Hepatocyte (in vitro differentiated cells): ENCODE measurements at regions not wholly inside any gene's neighbourhood (a gene's known extent, or its start where the extent isn't known, plus 50 kb on each side); places are given as distances from the start of the nearest gene placed in this dataset.

Source experiments
- DNase-seq: peaks from one replicate; pipeline ENCODE4 v3.0.0-alpha.2; 2016; ENCODE audit warnings: low spot score
- H2AFZ ChIP-seq: fragments of 200-600 bp; sonication (generic); 2 replicates; pipeline ENCODE4 v1.6.0; 2016; ENCODE audit warnings: antibody characterized with exemption, mild to moderate bottlenecking
- H3K27ac ChIP-seq: fragments of 200-600 bp; sonication (generic); 2 replicates; pipeline ENCODE4 v1.5.1; 2016; ENCODE audit warnings: mild to moderate bottlenecking
- H3K27me3 ChIP-seq: fragments of 200-600 bp; sonication (generic); 2 replicates; pipeline ENCODE4 v1.6.1; 2016
- H3K36me3 ChIP-seq: fragments of 200-600 bp; sonication (generic); replicated peaks from 2 replicates; pipeline ENCODE4 v1.5.1; 2016; ENCODE audit warnings: low read depth; ENCODE audit not compliant: insufficient read depth
- H3K4me1 ChIP-seq: fragments of 200-600 bp; sonication (generic); 2 replicates; pipeline ENCODE4 v1.5.1; 2016; ENCODE audit warnings: mild to moderate bottlenecking, moderate library complexity; ENCODE audit not compliant: insufficient read depth
- H3K4me2 ChIP-seq: fragments of 200-600 bp; sonication (generic); 2 replicates; pipeline ENCODE4 v1.6.0; 2016
- H3K4me3 ChIP-seq: fragments of 200-600 bp; sonication (generic); 2 replicates; pipeline ENCODE4 v1.5.1; 2016; ENCODE audit warnings: mild to moderate bottlenecking
- H3K79me2 ChIP-seq: fragments of 200-600 bp; sonication (generic); 2 replicates; pipeline ENCODE4 v1.6.0; 2017; ENCODE audit warnings: mild to moderate bottlenecking
- H3K9me2 ChIP-seq: fragments of 200-600 bp; sonication (generic); replicated peaks from 2 replicates; pipeline ENCODE4 v1.6.0; 2017; ENCODE audit warnings: mild to moderate bottlenecking; ENCODE audit not compliant: insufficient read depth
- H3K9me3 ChIP-seq: fragments of 200-600 bp; sonication (generic); 2 replicates; pipeline ENCODE4 v1.5.1; 2016; ENCODE audit warnings: low read depth, mild to moderate bottlenecking
- H4K20me1 ChIP-seq: fragments of 200-600 bp; sonication (generic); 2 replicates; pipeline ENCODE4 v1.6.0; 2016; ENCODE audit warnings: mild to moderate bottlenecking; ENCODE audit not compliant: insufficient read depth, poor library complexity, severe bottlenecking
- EZH2 ChIP-seq: fragments of 200-600 bp; sonication (generic); IDR thresholded peaks from 2 replicates; pipeline ENCODE4 v1.6.1; 2016; ENCODE audit warnings: antibody characterized with exemption, mild to moderate bottlenecking, borderline replicate concordance
- EZH2phosphoT487 ChIP-seq: fragments of 200-600 bp; sonication (generic); IDR thresholded peaks from one replicate; pipeline ENCODE4 v1.6.1; 2018; ENCODE audit warnings: antibody characterized with exemption, mild to moderate bottlenecking, low read depth, moderate library complexity; ENCODE audit not compliant: unreplicated experiment, severe bottlenecking
- WGBS: methylation state at CpG from one replicate; pipeline ENCODE4 v1.1.6; 2016; ENCODE audit warnings: low lambda C conversion rate; ENCODE audit errors: missing lambda C conversion rate; 5-methylcytosine and 5-hydroxymethylcytosine counted together
- TF ChIP-seq, protein P1 (sequence below): fragments of 200-600 bp; sonication (generic); IDR thresholded peaks from 2 replicates; pipeline ENCODE4 v1.5.1; 2016; ENCODE audit warnings: antibody characterized with exemption, mild to moderate bottlenecking; ENCODE audit not compliant: poor library complexity

DNA sequence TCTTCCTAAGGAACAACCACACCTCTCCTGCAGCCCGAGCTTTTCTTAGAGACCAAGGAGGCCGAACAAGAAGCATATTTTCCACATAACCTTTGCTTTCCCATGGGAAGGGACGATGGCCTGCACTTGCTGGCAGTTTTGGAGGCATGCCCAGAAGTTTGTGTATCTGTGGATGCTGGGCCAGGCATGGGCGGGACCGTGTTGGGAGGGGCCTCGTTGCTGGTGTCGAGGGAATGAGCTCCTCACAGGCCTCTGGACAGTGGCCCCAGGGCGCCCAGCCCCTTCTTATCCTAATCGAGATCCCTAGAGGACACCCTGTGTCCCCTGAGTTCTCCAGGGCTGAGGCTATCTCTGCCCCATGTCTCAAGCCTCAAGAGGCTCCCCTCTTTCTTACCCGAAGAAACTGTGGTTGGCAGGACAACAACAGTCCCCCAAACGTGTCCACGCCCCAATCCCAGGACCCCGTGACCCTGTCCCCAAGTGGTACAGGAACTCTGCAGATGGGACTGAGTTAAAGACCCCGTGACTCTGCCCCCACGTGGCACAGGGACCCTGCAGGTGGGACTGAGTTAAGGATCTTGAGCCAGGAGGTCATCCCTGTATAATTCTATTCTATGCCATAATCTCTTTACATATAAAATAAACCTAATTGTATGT, 99.5 kb upstream of the BHLHE23 start:
- no peaks in the 10 kb centered on the region for H4K20me1 ChIP-seq
- no peaks in the 10 kb centered on the region for H3K4me1 ChIP-seq
- no peaks in the 10 kb centered on the region for H3K79me2 ChIP-seq
- no peak overlapping the region for H2AFZ ChIP-seq
- DNase-seq = no peak
- H3K9me2 ChIP-seq = no peaks in the 10 kb centered on the region
- 80% methylated on average over 15 of the region's 15 CpGs for WGBS
- peaks cover 14% of the 10 kb centered on the region for H3K27me3 ChIP-seq
- TF ChIP-seq, protein P1, sequence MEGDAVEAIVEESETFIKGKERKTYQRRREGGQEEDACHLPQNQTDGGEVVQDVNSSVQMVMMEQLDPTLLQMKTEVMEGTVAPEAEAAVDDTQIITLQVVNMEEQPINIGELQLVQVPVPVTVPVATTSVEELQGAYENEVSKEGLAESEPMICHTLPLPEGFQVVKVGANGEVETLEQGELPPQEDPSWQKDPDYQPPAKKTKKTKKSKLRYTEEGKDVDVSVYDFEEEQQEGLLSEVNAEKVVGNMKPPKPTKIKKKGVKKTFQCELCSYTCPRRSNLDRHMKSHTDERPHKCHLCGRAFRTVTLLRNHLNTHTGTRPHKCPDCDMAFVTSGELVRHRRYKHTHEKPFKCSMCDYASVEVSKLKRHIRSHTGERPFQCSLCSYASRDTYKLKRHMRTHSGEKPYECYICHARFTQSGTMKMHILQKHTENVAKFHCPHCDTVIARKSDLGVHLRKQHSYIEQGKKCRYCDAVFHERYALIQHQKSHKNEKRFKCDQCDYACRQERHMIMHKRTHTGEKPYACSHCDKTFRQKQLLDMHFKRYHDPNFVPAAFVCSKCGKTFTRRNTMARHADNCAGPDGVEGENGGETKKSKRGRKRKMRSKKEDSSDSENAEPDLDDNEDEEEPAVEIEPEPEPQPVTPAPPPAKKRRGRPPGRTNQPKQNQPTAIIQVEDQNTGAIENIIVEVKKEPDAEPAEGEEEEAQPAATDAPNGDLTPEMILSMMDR = no peak
- TF ChIP-seq EZH2phosphoT487 (no peak), EZH2 (no peak)
- H3K4me3 ChIP-seq = no peak overlapping the region
- no peaks in the 10 kb centered on the region for H3K36me3 ChIP-seq
- no peak overlapping the region for H3K27ac ChIP-seq
- no peaks in the 10 kb centered on the region for H3K9me3 ChIP-seq
- H3K4me2 ChIP-seq = no peak overlapping the region

DNA sequence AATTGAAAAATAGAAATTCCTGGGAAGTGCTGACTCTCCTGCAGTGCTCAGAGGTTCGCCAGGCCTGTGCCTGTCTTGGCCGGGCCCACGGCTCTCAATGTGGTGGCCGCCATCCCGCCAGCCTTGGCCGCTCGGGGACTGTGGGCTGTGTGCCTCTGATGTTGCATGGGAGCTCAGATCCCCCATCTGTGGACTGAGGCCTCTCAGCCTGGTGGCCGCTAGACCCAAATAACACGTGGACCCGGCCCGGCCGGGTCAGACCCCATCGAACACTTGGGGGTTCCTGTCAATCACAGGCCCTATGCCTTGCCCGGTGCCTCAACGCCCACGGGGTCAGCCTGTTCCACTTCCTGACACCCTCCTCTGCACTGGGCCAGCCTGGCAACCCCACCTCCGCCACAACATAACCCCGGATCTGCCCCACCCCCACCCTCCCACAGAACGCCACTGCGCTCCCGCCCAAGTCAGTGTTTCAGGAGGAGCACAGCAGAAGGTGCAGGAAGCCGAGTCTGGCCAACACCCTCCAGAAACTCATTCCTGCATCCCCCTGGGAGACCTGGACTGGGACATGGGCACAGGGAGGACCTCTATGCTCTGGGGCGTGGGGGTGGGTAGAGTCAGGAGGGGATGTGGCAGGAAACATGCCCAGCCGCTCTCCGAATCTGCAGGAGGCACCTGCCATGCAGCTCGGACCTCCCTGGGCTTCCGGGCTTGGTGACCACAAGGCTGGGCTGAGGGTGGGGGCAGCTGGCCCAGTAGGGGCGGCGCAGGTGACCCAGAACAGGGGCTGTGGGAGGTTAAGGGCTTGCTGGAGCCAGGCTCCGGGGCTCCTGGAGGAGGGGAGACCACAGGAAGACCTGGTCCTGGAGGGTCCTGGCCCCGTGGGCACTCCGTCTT, 98.7 kb upstream of the BHLHE23 start:
- Histone ChIP-seq H3K27me3 (peaks cover 21% of the 10 kb centered on the region), H3K36me3 (no peaks in the 10 kb centered on the region), H3K4me3 (no peak overlapping the region), H3K79me2 (no peaks in the 10 kb centered on the region), H3K27ac (no peak overlapping the region), H4K20me1 (no peaks in the 10 kb centered on the region), H3K4me1 (no peaks in the 10 kb centered on the region), H2AFZ (no peak overlapping the region), H3K9me3 (no peaks in the 10 kb centered on the region), H3K9me2 (no peaks in the 10 kb centered on the region), H3K4me2 (no peak overlapping the region)
- TF ChIP-seq, protein P1 = no peak
- TF ChIP-seq EZH2 = no peak
- TF ChIP-seq EZH2phosphoT487 = no peak
- WGBS = 84% methylated on average over 31 of the region's 32 CpGs
- DNase-seq = no peak

- WGBS = 88% methylated on average over 18 of the region's 19 CpGs
- no peak overlapping the region for H2AFZ ChIP-seq
- H3K4me2 ChIP-seq = no peak overlapping the region
- TF ChIP-seq EZH2 = no peak
- TF ChIP-seq EZH2phosphoT487 = no peak
- TF ChIP-seq, protein P1 = no peak
- no peaks in the 10 kb centered on the region for H3K9me3 ChIP-seq
- no peak overlapping the region for H3K27ac ChIP-seq
- H3K4me1 ChIP-seq = no peaks in the 10 kb centered on the region
- peaks cover 28% of the 10 kb centered on the region for H3K27me3 ChIP-seq
- H3K79me2 ChIP-seq = no peaks in the 10 kb centered on the region
- H3K9me2 ChIP-seq = no peaks in the 10 kb centered on the region
- H3K36me3 ChIP-seq = no peaks in the 10 kb centered on the region
- DNase-seq = no peak
- H3K4me3 ChIP-seq = no peak overlapping the region
- no peaks in the 10 kb centered on the region for H4K20me1 ChIP-seq
Observed at GRCh38 chr20:63104312-63105181, 97.8 kb upstream of the BHLHE23 start.
